OCI-LY1 (cell line): ENCODE measurements at regions not wholly inside any gene's neighbourhood (a gene's known extent, or its start where the extent isn't known, plus 50 kb on each side); places are given as distances from the start of the nearest gene placed in this dataset.

Source experiments
- H2AFZ ChIP-seq: fragments of 200-600 bp; sonication (generic), shearing (Covaris generic); 2 replicates; pipeline ENCODE4 v1.6.0; 2014; ENCODE audit warnings: antibody characterized with exemption, mild to moderate bottlenecking, low read length
- H3F3A ChIP-seq: fragments of 200-600 bp; sonication (generic), shearing (Covaris generic); 2 replicates; pipeline ENCODE4 v1.6.0; 2014; ENCODE audit warnings: mild to moderate bottlenecking, antibody characterized with exemption, low read length, moderate library complexity; ENCODE audit not compliant: insufficient read depth
- H3K27ac ChIP-seq: fragments of 200-600 bp; sonication (generic); 2 replicates; pipeline ENCODE4 v1.5.1; 2014; ENCODE audit warnings: low read length, mixed run types, mild to moderate bottlenecking, low read depth; ENCODE audit not compliant: poor library complexity, severe bottlenecking
- H3K27me3 ChIP-seq: fragments of 200-600 bp; sonication (generic); 2 replicates; pipeline ENCODE4 v1.6.0; 2014; ENCODE audit warnings: antibody characterized with exemption, mild to moderate bottlenecking, low read length, moderate library complexity; ENCODE audit not compliant: insufficient read depth
- H3K36me3 ChIP-seq: fragments of 200-600 bp; sonication (generic); 2 replicates; pipeline ENCODE4 v1.6.1; 2014; ENCODE audit warnings: mild to moderate bottlenecking, antibody characterized with exemption, low read length, moderate library complexity, mixed read lengths; ENCODE audit not compliant: insufficient read depth
- H3K4me1 ChIP-seq: fragments of 200-600 bp; sonication (generic); 2 replicates; pipeline ENCODE4 v1.5.1; 2014; ENCODE audit warnings: mild to moderate bottlenecking, low read length, moderate library complexity; ENCODE audit not compliant: insufficient read depth, severe bottlenecking
- H3K4me2 ChIP-seq: fragments of 200-600 bp; sonication (generic), shearing (Covaris generic); 2 replicates; pipeline ENCODE4 v1.6.1; 2014; ENCODE audit warnings: low read length
- H3K4me3 ChIP-seq: fragments of 200-600 bp; sonication (generic); 2 replicates; pipeline ENCODE4 v1.5.1; 2014; ENCODE audit warnings: low read length, low read depth, mild to moderate bottlenecking, mixed read lengths; ENCODE audit not compliant: poor library complexity, severe bottlenecking
- H3K79me2 ChIP-seq: fragments of 200-600 bp; shearing (Covaris generic); 2 replicates; pipeline ENCODE4 v1.6.1; 2016; ENCODE audit warnings: mixed run types, low read length, mixed read lengths; ENCODE audit not compliant: insufficient read depth
- H3K9ac ChIP-seq: fragments of 200-600 bp; sonication (generic), shearing (Covaris generic); 2 replicates; pipeline ENCODE4 v1.6.1; 2014; ENCODE audit warnings: mild to moderate bottlenecking, low read length, mixed read lengths
- H3K9me2 ChIP-seq: fragments of 200-600 bp; sonication (generic), shearing (Covaris generic); 2 replicates; pipeline ENCODE4 v1.6.1; 2014; ENCODE audit warnings: low read depth, mild to moderate bottlenecking, low read length, mixed read lengths
- H3K9me3 ChIP-seq: fragments of 200-600 bp; shearing (Covaris generic); 2 replicates; pipeline ENCODE4 v1.6.1; 2014; ENCODE audit warnings: low read length, mixed read lengths
- H4K20me1 ChIP-seq: fragments of 200-600 bp; sonication (generic), shearing (Covaris generic); 2 replicates; pipeline ENCODE4 v1.6.0; 2016; ENCODE audit warnings: mild to moderate bottlenecking, low read length; ENCODE audit not compliant: insufficient read depth
- CTCF ChIP-seq: fragments of 200-600 bp; sonication (generic), shearing (Covaris generic); IDR thresholded peaks from 2 replicates; pipeline ENCODE4 v1.5.1; 2017; ENCODE audit warnings: mild to moderate bottlenecking, antibody characterized with exemption, low read length, moderate library complexity, mixed read lengths
- EZH2 ChIP-seq: fragments of 200-600 bp; sonication (generic), shearing (Covaris generic); IDR thresholded peaks from 2 replicates; pipeline ENCODE4 v1.8.0; 2017; ENCODE audit warnings: borderline replicate concordance, mixed run types, mild to moderate bottlenecking, antibody characterized with exemption, low read length, moderate library complexity, mixed read lengths

- H3K36me3 ChIP-seq, result no peaks in the 10 kb centered on the region
- no peaks in the 10 kb centered on the region for H3F3A ChIP-seq
- H3K27ac ChIP-seq, result no peak overlapping the region
- no peak for TF ChIP-seq CTCF
- TF ChIP-seq EZH2, result no peak
- no peaks in the 10 kb centered on the region for H3K4me1 ChIP-seq
- H3K79me2 ChIP-seq, result no peaks in the 10 kb centered on the region
- H3K9ac ChIP-seq, result no peak overlapping the region
- no peaks in the 10 kb centered on the region for H3K9me2 ChIP-seq
- H3K9me3 ChIP-seq, result no peaks in the 10 kb centered on the region
- no peaks in the 10 kb centered on the region for H4K20me1 ChIP-seq
- H3K4me2 ChIP-seq, result no peak overlapping the region
- H3K27me3 ChIP-seq, result no peaks in the 10 kb centered on the region
- H2AFZ ChIP-seq, result no peak overlapping the region
- no peak overlapping the region for H3K4me3 ChIP-seq
Measured at GRCh38 chr20:7829031-7829430, 111.2 kb downstream of the HAO1 start.

- Histone ChIP-seq H3K4me2 (no peak overlapping the region), H3K9me2 (no peaks in the 10 kb centered on the region), H4K20me1 (no peaks in the 10 kb centered on the region), H3F3A (no peaks in the 10 kb centered on the region), H3K4me1 (no peaks in the 10 kb centered on the region), H3K9me3 (no peaks in the 10 kb centered on the region), H3K9ac (no peak overlapping the region), H3K36me3 (no peaks in the 10 kb centered on the region), H3K27me3 (no peaks in the 10 kb centered on the region), H3K79me2 (no peaks in the 10 kb centered on the region), H3K4me3 (no peak overlapping the region), H2AFZ (no peak overlapping the region), H3K27ac (no peak overlapping the region)
- TF ChIP-seq EZH2, result no peak
- no peak for TF ChIP-seq CTCF
Measured at GRCh38 chr20:7829776-7830175, 110.5 kb downstream of the HAO1 start.
